Activated naive CD8-positive, alpha-beta T cell treated with anti-CD3 and anti-CD28 coated beads for 36 hours (primary cell): ENCODE measurements at regions not wholly inside any gene's neighbourhood (a gene's known extent, or its start where the extent isn't known, plus 50 kb on each side); places are given as distances from the start of the nearest gene placed in this dataset.
"Not testable (repeated sequence)": the region's sequence is repeated elsewhere in the genome, so short reads cannot be mapped to it uniquely, and the experiment has no call there.

ENCODE experiments used
- DNase-seq: peaks from one replicate; pipeline ENCODE4 v3.0.0; 2021
- H3K27ac Mint-ChIP-seq: one replicate; pipeline ENCODE4 v1.8.0; 2022; ENCODE audit warnings: mild to moderate bottlenecking, moderate library complexity, mixed read lengths
- H3K27me3 Mint-ChIP-seq: one replicate; pipeline ENCODE4 v1.8.0; 2022; ENCODE audit warnings: mild to moderate bottlenecking, mixed read lengths
- H3K36me3 Mint-ChIP-seq: one replicate; pipeline ENCODE4 v1.8.0; 2021; ENCODE audit warnings: mild to moderate bottlenecking, mixed read lengths
- H3K4me1 Mint-ChIP-seq: one replicate; pipeline ENCODE4 v1.8.0; 2021; ENCODE audit warnings: mixed read lengths
- H3K4me3 Mint-ChIP-seq: one replicate; pipeline ENCODE4 v1.8.0; 2022; ENCODE audit warnings: mild to moderate bottlenecking, moderate library complexity, mixed read lengths
- H3K9me3 Mint-ChIP-seq: one replicate; pipeline ENCODE4 v1.8.0; 2022; ENCODE audit warnings: mixed read lengths

- Mint-ChIP-seq H3K4me3 (no peak overlapping the region), H3K4me1 (no peaks in the 10 kb centered on the region), H3K27ac (no peak overlapping the region), H3K27me3 (no peaks in the 10 kb centered on the region), H3K9me3 (peaks cover 3% of the 10 kb centered on the region), H3K36me3 (no peaks in the 10 kb centered on the region)
- DNase-seq: no peak
These were observed 234.9 kb upstream of the CAND1 start for GRCh38 chr12:67034110-67034879.

DNA sequence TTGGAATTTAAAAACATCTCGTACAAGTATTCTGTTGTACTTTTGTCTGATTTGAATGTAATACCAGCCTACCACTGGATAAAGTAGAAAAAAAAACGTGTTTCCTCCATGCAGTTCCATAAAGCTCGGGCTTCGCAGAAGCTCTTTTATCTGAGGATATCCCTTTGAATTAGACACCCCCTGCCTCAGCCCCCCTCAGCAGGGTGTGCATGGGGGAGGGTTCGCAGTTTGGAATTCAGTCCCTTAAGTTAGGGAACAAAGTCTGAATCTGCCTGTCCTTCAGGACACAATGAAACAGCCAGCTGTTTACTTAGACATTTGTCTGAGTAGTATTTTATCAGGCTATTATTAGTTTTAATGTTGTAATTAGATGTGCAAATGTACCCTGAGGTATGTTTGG lies 234.0 kb upstream of the CAND1 start:
- H3K27ac Mint-ChIP-seq: no peak overlapping the region
- no peak for DNase-seq
- H3K4me1 Mint-ChIP-seq: peaks cover under 1% of the 10 kb centered on the region
- H3K36me3 Mint-ChIP-seq: no peaks in the 10 kb centered on the region
- H3K27me3 Mint-ChIP-seq: no peaks in the 10 kb centered on the region
- H3K9me3 Mint-ChIP-seq: peaks cover 3% of the 10 kb centered on the region
- no peak overlapping the region for H3K4me3 Mint-ChIP-seq

DNA sequence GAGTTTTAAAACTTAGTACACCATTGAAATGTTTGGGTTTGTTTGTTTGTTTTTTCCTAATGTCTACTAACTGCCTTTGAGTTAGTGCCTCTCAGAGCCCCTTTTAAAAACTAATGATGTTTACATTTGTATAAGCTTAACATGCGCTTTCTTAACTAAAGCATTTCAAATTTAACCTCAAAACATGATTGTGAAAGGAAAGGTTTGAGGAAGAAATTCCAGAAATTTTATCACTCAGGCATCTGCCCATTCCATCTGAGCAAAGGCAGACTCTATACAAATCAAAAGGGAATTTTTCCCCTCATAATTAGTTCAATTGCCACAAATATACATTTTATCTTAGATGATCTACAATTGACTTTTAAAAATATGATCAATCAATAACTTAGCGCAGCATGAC lies 230.7 kb upstream of the CAND1 start:
- no peak overlapping the region for H3K27ac Mint-ChIP-seq
- H3K4me1 Mint-ChIP-seq: peaks cover 2% of the 10 kb centered on the region
- H3K36me3 Mint-ChIP-seq: no peaks in the 10 kb centered on the region
- H3K27me3 Mint-ChIP-seq: no peaks in the 10 kb centered on the region
- no peak overlapping the region for H3K4me3 Mint-ChIP-seq
- H3K9me3 Mint-ChIP-seq: peaks cover under 1% of the 10 kb centered on the region
- DNase-seq: no peak

GRCh38 chr12:67039995-67040860 lies 228.9 kb upstream of the CAND1 start:
- no peaks in the 10 kb centered on the region for H3K27me3 Mint-ChIP-seq
- no peaks in the 10 kb centered on the region for H3K36me3 Mint-ChIP-seq
- no peak overlapping the region for H3K4me3 Mint-ChIP-seq
- no peak for DNase-seq
- no peak overlapping the region for H3K27ac Mint-ChIP-seq
- H3K4me1 Mint-ChIP-seq: peaks cover 2% of the 10 kb centered on the region
- no peaks in the 10 kb centered on the region for H3K9me3 Mint-ChIP-seq

DNA sequence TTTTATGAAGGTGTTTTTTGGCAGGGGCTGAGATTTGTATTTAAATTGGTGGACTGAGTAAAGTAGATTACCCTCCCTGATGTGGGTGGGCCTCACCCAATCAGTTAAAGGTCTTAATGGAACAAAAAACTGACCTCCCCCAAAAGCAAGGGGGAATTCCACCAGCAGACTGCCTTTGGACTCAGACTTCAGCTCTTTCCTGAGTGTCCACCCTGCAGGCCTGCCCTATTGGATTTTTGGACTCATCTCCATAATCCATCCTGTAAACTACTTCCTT lies 228.4 kb upstream of the CAND1 start:
- Mint-ChIP-seq H3K27me3 (no peaks in the 10 kb centered on the region), H3K4me3 (no peak overlapping the region)

GRCh38 chr12:67042697-67043131 lies 226.4 kb upstream of the CAND1 start:
- Mint-ChIP-seq H3K36me3 (no peaks in the 10 kb centered on the region), H3K27me3 (no peaks in the 10 kb centered on the region), H3K4me1 (peaks cover 2% of the 10 kb centered on the region), H3K27ac (no peak overlapping the region), H3K4me3 (no peak overlapping the region), H3K9me3 (no peaks in the 10 kb centered on the region)
- DNase-seq: no peak

More for the DNA sequence above, 228.4 kb upstream of the CAND1 start:
- Mint-ChIP-seq H3K4me1 (peaks cover 2% of the 10 kb centered on the region), H3K27ac (no peak overlapping the region), H3K36me3 (no peaks in the 10 kb centered on the region), H3K9me3 (no peaks in the 10 kb centered on the region)
- DNase-seq: no peak

- Mint-ChIP-seq H3K9me3 (no peaks in the 10 kb centered on the region), H3K27ac (no peak overlapping the region), H3K4me1 (peaks cover 2% of the 10 kb centered on the region), H3K36me3 (no peaks in the 10 kb centered on the region), H3K4me3 (no peak overlapping the region), H3K27me3 (no peaks in the 10 kb centered on the region)
- no peak for DNase-seq
These were observed 225.4 kb upstream of the CAND1 start for GRCh38 chr12:67043771-67044170.

DNA sequence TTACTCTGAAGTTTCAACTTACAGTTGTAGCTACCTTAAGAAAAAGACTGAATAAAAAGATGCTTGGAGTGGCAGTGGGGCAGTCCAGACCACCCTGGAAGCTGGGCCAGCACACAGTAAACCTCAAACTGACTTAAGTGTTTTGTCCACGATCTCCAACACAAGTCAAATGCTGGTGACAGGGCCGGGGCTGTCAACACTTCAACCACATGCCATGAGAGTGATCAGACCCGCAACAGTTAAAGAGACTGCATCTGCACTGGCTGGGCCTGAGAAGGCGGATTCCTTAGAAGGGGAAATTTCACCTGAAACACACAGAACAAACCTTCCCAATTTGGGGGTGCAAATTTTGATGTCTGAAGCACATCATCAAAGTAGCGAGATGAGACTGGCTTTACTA lies 223.5 kb upstream of the CAND1 start:
- no peak for DNase-seq
- Mint-ChIP-seq H3K4me1 (no peaks in the 10 kb centered on the region), H3K4me3 (no peak overlapping the region), H3K27me3 (no peaks in the 10 kb centered on the region), H3K9me3 (no peaks in the 10 kb centered on the region), H3K36me3 (no peaks in the 10 kb centered on the region), H3K27ac (no peak overlapping the region)

- DNase-seq: no peak
- H3K36me3 Mint-ChIP-seq: no peaks in the 10 kb centered on the region
- H3K27me3 Mint-ChIP-seq: no peaks in the 10 kb centered on the region
- H3K9me3 Mint-ChIP-seq: no peaks in the 10 kb centered on the region
- H3K27ac Mint-ChIP-seq: no peak overlapping the region
- H3K4me1 Mint-ChIP-seq: no peaks in the 10 kb centered on the region
- no peak overlapping the region for H3K4me3 Mint-ChIP-seq
These were observed 223.1 kb upstream of the CAND1 start for GRCh38 chr12:67046062-67046461.

- no peak overlapping the region for H3K4me3 Mint-ChIP-seq
- no peaks in the 10 kb centered on the region for H3K36me3 Mint-ChIP-seq
- H3K27me3 Mint-ChIP-seq: no peaks in the 10 kb centered on the region
- H3K9me3 Mint-ChIP-seq: no peaks in the 10 kb centered on the region
- no peaks in the 10 kb centered on the region for H3K4me1 Mint-ChIP-seq
- DNase-seq: no peak
- H3K27ac Mint-ChIP-seq: no peak overlapping the region
These were observed 221.5 kb upstream of the CAND1 start for GRCh38 chr12:67047634-67048033.

GRCh38 chr12:67048371-67048770 lies 220.8 kb upstream of the CAND1 start:
- H3K4me1 Mint-ChIP-seq: no peaks in the 10 kb centered on the region
- no peak overlapping the region for H3K27ac Mint-ChIP-seq
- H3K36me3 Mint-ChIP-seq: no peaks in the 10 kb centered on the region
- no peak for DNase-seq
- H3K4me3 Mint-ChIP-seq: no peak overlapping the region
- no peaks in the 10 kb centered on the region for H3K27me3 Mint-ChIP-seq
- no peaks in the 10 kb centered on the region for H3K9me3 Mint-ChIP-seq

GRCh38 chr12:67049199-67049598 lies 220.0 kb upstream of the CAND1 start:
- not testable (repeated sequence) for H3K27me3 Mint-ChIP-seq, H3K4me3 Mint-ChIP-seq, DNase-seq, H3K36me3 Mint-ChIP-seq, H3K9me3 Mint-ChIP-seq, H3K4me1 Mint-ChIP-seq, H3K27ac Mint-ChIP-seq

DNA sequence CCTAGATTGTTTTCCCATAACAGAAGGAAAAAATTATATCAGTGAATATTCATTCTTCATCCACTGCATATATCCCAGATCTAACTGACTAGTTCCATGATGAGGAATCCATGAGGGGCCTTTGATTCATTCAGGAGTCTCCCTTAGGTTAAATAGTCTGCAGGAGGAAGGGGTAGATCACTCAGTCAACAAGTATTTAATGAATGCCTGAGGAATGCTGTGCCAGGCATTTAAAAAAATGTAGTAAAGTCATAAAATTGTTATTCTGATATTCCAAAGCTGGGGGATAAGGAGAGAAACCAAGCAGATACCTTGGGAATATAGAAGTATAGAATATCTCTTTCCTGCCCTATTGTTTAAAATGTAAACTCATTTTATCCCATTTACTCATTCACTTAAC lies 216.2 kb upstream of the CAND1 start:
- Mint-ChIP-seq H3K4me1 (no peaks in the 10 kb centered on the region), H3K9me3 (no peaks in the 10 kb centered on the region)
- no peak for DNase-seq

DNA sequence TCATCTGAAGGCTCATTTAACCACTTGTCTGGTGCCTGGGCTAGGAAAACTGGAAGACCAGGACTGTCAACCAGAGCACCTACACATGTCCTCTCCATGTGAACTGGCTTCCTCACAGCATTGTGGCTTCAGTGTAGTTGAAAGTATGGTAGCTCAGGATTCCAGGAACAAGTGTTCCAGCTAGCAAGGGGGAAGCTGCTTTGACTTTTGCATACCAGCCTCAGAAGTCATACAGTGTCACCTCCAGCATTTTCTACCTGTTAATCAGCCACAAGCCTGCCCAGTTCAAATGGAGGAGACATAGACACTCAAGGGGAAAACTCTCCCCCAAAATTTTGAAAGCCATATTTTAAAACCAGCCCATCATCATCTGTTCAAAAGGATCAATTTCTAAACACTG lies 212.8 kb upstream of the CAND1 start:
- Mint-ChIP-seq H3K9me3 (no peaks in the 10 kb centered on the region), H3K27me3 (peaks cover 10% of the 10 kb centered on the region), H3K36me3 (no peaks in the 10 kb centered on the region), H3K4me3 (no peak overlapping the region), H3K4me1 (peaks cover 10% of the 10 kb centered on the region), H3K27ac (no peak overlapping the region)
- no peak for DNase-seq

More for the DNA sequence above, 216.2 kb upstream of the CAND1 start:
- Mint-ChIP-seq H3K4me3 (no peak overlapping the region), H3K27ac (no peak overlapping the region), H3K36me3 (no peaks in the 10 kb centered on the region), H3K27me3 (peaks cover 6% of the 10 kb centered on the region)

GRCh38 chr12:67057072-67057471 lies 212.1 kb upstream of the CAND1 start:
- H3K36me3 Mint-ChIP-seq: no peaks in the 10 kb centered on the region
- no peak overlapping the region for H3K27ac Mint-ChIP-seq
- no peak overlapping the region for H3K4me3 Mint-ChIP-seq
- peaks cover 14% of the 10 kb centered on the region for H3K27me3 Mint-ChIP-seq
- no peaks in the 10 kb centered on the region for H3K9me3 Mint-ChIP-seq
- H3K4me1 Mint-ChIP-seq: peaks cover 10% of the 10 kb centered on the region
- DNase-seq: no peak

GRCh38 chr12:67062193-67062592 lies 207.0 kb upstream of the CAND1 start:
- H3K36me3 Mint-ChIP-seq: peaks cover 3% of the 10 kb centered on the region
- DNase-seq: no peak
- peaks cover 42% of the 10 kb centered on the region for H3K27me3 Mint-ChIP-seq
- H3K4me3 Mint-ChIP-seq: no peak overlapping the region
- H3K9me3 Mint-ChIP-seq: no peaks in the 10 kb centered on the region
- H3K4me1 Mint-ChIP-seq: peaks cover 11% of the 10 kb centered on the region
- no peak overlapping the region for H3K27ac Mint-ChIP-seq
